Muscle of back (tissue), 3 donors: ENCODE measurements at regions not wholly inside any gene's neighbourhood (a gene's known extent, or its start where the extent isn't known, plus 50 kb on each side); places are given as distances from the start of the nearest gene placed in this dataset.

Source experiments
- DNase-seq, 3 donors: peaks; one replicate each; pipeline versions ENCODE4 v3.0.0 to v3.0.0-alpha.2; 2013

- no peak for DNase-seq
These were observed 339.9 kb upstream of the RGMA start for GRCh38 chr15:93428807-93429351.

- DNase-seq: peak in 2 of 3 donors; percentile 8 to 32
These were observed 339.1 kb upstream of the RGMA start for GRCh38 chr15:93428150-93428549.

- DNase-seq: no peak
These were observed 335.1 kb upstream of the RGMA start for GRCh38 chr15:93424131-93424530.

GRCh38 chr15:93422476-93422875 lies 333.5 kb upstream of the RGMA start:
- DNase-seq: no peak

DNA sequence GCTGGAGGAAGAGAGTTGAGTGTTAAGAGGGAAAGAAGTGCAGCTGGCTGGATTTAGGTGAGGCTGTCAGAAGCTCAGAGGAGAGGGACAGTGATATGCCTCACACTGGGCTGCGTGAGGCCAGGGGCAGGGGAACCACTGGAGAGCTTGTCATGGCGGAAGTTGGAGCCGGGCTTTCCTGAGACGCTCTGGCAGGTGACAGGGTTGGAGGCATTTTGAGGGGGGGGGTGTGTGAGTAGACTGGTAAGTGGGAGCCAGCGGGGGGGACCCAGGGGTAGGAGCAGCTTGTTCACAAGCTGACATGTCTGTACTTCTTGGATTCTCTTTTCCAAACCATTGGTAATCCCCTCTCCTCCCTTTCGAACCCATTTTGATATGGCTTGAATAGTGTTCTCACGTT lies 331.5 kb upstream of the RGMA start:
- no peak for DNase-seq

DNA sequence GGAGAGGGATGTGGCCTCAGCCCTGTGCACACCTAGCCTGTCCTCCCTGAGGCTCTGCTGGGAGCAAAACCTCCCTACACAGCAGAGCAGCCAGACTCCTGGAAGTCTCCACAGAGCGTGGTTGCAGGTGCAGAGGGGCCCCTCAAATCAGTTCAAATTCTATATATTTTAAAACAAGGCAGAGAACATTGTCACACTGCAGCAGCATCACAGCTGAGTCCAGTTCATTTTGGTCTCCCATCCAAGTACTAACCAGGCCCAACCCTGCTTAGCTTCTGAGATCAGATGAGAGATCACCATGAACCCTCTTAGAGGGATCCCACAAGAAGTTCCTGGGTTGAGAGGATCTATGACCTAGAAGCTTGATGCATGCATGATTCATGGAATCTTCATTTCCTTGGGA lies 331.0 kb upstream of the RGMA start:
- no peak for DNase-seq

- DNase-seq: no peak
These were observed 329.6 kb upstream of the RGMA start for GRCh38 chr15:93418566-93418965.

GRCh38 chr15:93417631-93418030 lies 328.6 kb upstream of the RGMA start:
- peak in 1 of 3 donors; percentile 34 for DNase-seq

GRCh38 chr15:93417156-93417555 lies 328.1 kb upstream of the RGMA start:
- peak in 1 of 3 donors; percentile 32 for DNase-seq

DNA sequence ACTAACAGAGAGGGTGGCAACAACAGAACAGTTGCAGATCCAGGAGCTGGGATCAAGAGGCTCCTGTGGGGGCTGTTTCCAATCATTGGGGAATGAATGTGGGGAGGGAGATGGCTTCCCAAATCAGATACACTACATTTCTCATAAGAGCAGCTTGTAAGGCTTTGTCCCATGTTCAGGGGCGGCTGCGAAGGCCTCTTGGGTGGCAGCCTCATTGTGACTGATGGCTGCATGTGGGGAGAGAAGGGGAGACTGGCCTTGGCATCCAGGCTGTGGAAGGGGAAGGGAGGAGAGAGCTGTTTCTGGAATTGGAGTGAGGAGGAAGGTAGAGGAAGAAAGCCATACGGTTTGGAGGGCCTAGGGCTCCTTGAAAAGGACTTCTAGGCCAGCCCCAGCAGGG lies 326.6 kb upstream of the RGMA start:
- no peak for DNase-seq

DNA sequence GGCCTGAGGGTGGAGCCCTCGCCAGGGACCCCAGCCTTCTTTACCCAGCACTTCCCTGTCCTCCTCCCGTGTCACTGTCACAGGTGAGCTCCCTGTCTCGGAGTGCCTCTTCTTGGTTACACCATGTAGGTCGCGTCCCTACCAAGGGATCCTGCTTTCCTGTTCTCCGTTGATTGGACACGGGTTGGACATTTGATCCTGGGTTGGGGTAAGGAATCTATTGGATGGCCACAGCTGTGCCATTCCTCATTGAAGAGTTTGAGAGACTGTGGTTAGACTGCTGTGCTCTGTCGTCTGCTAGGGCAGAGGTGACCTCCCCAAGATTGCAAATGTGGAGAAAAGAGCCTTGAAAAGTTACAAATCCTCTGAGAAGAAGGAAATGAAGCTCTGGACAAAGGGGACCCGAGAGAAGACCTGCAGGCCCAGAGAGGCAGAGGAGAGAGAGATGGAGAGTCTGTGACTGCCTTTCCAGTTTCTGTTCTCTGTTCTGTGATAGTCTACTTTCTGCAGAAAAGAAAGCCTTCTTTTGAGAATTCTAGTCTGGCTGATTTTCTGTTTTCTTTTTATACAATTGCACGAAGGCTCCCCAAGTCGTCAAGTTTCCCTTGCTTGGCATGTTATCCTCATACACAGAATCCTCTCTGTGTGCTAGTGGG lies 325.7 kb upstream of the RGMA start:
- no peak for DNase-seq

- DNase-seq: no peak
These were observed 324.7 kb upstream of the RGMA start for GRCh38 chr15:93413745-93414144.

DNA sequence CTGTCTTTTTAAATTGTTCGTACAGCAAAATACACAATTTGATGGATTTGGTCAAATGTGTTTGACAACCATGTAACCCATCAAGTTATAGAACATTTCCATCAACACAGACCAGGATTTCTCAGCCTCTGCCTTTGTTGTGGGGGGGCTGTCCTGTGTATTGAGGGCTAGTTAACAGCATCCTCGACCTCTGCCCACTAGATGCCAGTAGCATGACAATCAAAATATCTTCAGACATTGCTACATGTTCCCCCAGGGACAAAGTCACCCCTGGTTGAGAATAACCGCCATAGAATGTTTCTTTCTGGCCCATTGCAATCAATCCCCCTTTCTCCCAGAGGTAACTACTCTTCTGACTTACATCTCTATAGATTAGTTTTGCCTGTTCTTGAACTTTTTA lies 310.1 kb upstream of the RGMA start:
- no peak for DNase-seq

DNA sequence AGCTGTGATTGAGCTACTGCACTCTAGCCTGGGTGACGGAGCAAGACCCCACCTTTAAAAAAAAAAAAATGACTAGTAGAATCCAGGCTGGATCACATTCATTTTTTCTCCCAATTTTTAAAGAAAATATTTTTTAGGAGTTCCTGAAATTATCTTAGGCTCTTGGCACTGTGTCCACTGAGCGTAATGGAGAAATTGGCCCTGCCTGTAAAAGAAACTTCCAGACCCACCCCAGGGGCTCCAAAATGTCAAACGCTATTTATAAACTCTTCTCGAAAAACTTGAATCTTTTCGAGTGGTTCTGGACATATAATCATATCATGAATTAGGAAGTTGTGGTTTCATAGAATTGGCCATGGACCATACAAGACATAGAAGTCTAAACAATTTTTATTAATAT lies 300.2 kb upstream of the RGMA start:
- DNase-seq: peak in 2 of 3 donors; percentile 29 to 40

- no peak for DNase-seq
These were observed 295.9 kb upstream of the RGMA start for GRCh38 chr15:93384886-93385285.

DNA sequence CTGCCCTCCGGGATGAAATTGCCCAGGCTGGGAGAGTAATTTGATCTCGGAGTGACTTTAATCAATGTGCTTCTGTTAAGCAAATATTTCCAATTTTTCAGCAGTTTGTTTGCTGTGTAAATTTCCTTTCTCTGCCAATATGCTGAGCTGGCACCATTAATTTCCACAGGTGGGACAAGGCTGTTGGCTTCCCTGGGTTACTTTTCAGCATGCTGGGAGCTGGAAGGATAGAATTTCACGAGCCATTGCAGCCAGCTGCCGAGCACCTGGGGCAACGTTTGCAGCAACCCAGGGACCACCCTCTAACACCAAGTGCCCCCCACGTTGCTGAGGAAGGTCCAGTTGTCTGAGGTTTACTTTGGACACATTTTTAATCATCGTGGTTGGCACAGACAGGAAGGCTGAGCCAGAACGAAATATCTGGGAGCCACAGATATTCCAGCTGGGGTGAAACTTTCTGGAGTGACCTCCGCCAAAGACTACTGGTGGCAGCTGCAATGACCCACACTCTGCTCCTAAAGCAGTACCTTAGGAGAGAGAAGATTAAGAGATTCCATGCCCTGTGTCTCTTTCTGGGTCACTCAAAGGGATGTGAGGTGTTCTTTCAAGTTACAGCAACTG lies 293.3 kb upstream of the RGMA start:
- peak in 1 of 3 donors; percentile 42 for DNase-seq

DNA sequence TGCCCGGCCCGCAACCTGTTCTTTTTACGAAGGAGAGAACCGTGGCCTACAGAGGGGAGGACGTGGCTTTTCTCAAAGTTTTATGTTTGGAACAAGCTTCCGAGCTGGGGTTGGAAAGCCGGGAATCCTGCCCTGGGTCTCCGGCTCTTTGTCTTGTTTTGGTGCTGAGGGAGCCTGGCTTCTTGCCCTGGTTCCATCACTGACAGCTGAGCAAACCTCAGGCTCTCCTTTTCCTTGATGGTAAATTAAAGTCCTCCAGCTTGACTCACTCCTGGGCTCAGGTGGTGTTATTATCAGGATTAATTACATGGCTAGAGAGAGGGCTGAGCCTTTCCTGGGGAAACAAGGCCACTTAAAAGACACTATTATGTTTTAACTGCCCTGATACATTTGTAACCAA lies 289.5 kb upstream of the RGMA start:
- DNase-seq: peak in 2 of 3 donors; percentile 63 to 77

DNA sequence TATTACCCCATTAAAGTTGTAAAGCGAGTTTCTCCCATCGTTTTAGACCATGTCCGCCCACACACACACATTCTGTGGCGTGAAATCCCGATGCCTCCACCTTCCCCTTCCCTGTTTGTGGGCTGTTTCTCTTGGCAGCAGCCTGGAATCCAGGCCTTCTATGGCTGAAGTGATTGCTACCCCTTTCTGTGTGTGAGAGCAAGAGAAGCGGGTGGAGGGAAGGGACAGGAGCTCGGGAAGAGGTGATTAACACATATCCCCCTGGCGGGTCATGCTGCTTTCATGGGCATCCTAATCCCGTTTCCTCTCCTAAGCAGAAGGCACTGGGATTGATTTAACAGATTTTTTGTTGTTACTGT lies 283.8 kb upstream of the RGMA start:
- no peak for DNase-seq

GRCh38 chr15:93372208-93372864 lies 283.3 kb upstream of the RGMA start:
- no peak for DNase-seq

DNA sequence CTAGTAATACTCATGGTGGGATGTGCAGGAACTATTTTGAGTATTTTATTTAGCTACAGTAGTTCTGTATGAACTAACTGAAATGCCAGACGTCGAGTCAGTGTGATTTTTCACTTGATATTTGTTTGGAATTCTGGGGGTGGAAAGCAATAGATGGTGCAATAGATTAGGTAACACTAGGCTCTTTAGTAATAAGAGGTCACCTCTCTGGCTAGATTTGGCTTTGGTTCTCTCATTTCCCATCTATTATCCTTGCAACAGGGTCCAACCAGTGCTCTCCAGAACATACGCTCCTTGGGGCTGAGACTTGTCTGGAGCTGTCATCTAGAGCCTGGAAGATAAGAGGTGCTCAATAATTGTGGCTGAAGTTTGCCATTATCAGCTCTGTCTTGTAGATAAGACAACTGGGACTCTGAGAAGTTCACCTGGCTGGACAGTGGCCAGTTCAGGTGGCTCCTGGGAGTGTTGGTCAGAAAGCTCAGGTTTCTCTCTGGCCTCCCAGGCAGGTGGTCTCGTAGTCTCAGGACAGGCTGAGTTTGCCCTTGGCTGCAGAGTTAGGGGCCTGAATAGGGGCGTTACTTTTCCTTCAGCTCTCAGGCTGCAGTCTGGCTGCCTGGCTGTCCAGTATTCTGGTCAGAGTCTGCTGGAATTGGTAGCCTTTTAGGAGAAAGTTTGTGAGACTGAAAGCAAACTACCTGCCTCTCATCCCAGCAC lies 277.5 kb upstream of the RGMA start:
- DNase-seq: no peak

- DNase-seq: peak in 1 of 3 donors; percentile 6
These were observed 273.8 kb upstream of the RGMA start for GRCh38 chr15:93362821-93363220.

DNA sequence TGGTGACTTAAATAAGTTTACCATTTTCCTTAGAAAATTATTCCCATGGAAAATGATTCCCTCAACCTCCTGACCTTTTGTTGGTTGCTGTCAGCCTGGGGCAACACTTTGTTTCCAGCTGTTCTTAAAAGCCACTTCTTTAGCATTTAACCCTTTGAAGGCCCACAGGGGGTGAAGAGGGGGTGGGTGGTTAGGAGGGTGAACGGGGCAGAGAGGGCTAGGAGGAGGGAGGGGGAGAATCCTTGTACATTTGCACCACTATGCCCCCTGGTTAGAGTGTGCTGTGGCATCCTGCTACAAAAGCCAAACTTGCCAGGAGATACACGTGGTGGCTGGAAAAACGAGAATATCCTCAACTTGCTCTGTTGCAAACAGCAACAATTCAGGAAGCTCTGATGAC lies 273.2 kb upstream of the RGMA start:
- no peak for DNase-seq

- no peak for DNase-seq
These were observed 272.7 kb upstream of the RGMA start for GRCh38 chr15:93361703-93362102.
